ENCODE measurements at regions not wholly inside any gene's neighbourhood (a gene's known extent, or its start where the extent isn't known, plus 50 kb on each side); places are given as distances from the start of the nearest gene placed in this dataset.

GRCh38 chr4:144818136-144818535, 172.2 kb downstream of the HHIP start (continued):
- TF ChIP-seq CTBP2 (IDR thresholded peaks at IDR 0.05; ENCODE audit: borderline replicate concordance, insufficient read depth, insufficient read length, low read length) (no peak), ZNF274 (IDR thresholded peaks at IDR 0.05; ENCODE audit: borderline replicate concordance, extremely low read depth, low read length) (no peak), PHF8 (conservative IDR thresholded peaks at IDR 0.05; ENCODE audit: low read depth, low read length) (no peak), KDM4A (IDR thresholded peaks at IDR 0.05; ENCODE audit: low read depth, low read length, severe bottlenecking) (no peak)
